ENCODE measurements at regions not wholly inside any gene's neighbourhood (a gene's known extent, or its start where the extent isn't known, plus 50 kb on each side); places are given as distances from the start of the nearest gene placed in this dataset.

DNA sequence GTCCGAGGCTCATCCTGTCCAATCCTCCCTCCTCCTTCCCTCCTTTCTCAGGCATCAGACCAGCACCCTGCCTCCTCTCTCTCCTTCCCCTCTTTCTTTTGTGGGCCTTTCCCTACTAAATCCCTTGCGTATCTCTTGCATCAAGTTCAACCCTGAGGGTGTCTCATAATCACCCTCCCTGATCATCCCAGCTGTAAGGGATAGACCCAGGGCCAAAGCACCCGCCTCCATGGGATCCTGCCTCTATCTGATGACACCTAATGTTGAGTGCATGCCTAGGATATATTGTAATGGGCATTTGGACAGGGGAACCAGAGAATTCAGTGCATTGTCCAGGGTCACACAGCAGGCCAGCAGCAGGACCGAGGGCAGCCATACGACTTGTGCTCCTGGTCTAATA lies 84.9 kb downstream of the PHETA1 start:
- Histone ChIP-seq H3K27me3 (ENCODE audit: insufficient read depth, low read length) (no peaks in the 10 kb centered on the region), H3K4me1 (ENCODE audit: control insufficient read depth in 1 of 2, insufficient read depth in 2 of 2, low read length in 2 of 2) (no peaks in the 10 kb centered on the region), H3K4me2 (ENCODE audit: low read length) (no peak overlapping the region), H3K9me2 (ENCODE audit: insufficient read depth) (no peaks in the 10 kb centered on the region), H2AFZ (ENCODE audit: low read depth, low read length, poor library complexity, severe bottlenecking) (no peak overlapping the region), H3K4me3 (replicated peaks in 1 of 2; ENCODE audit: low read depth in 1 of 2, low read length in 2 of 2) (no peak overlapping the region), H3K36me3 (ENCODE audit: control insufficient read depth in 1 of 2, insufficient read depth in 2 of 2, low read length in 2 of 2) (no peaks in the 10 kb centered on the region), H3K9me3 (ENCODE audit: control insufficient read depth in 1 of 2, insufficient read depth in 1 of 2, low read depth in 1 of 2, low read length in 2 of 2) (peaks cover 0 to 3% of the 10 kb centered on the region in 2 experiments; a peak in 2 of 4 replicates), H3K27ac (ENCODE audit: low read depth, low read length) (no peak overlapping the region), H3K79me2 (ENCODE audit: insufficient read depth, low read length) (no peaks in the 10 kb centered on the region), H3K9ac (ENCODE audit: low read length) (no peak overlapping the region), H4K20me1 (ENCODE audit: insufficient read depth) (no peaks in the 10 kb centered on the region)
- POLR2A ChIA-PET, result no interaction called here
- CTCF ChIA-PET, result interaction anchor here (1.6 kb wide), 1 partner anchor 12 kb away, joined by 5 read pairs; no protein-coding TSS in a partner anchor
- no peak for TF ChIP-seq FOSL1 (IDR thresholded peaks at IDR 0.05; ENCODE audit: low read depth)
- no peak for TF ChIP-seq POLR2AphosphoS5 (IDR thresholded peaks at IDR 0.05; ENCODE audit: low read depth, low read length)
- TF ChIP-seq CBX3 (IDR thresholded peaks at IDR 0.05; ENCODE audit: low read depth), result no peak
- no peak for TF ChIP-seq EZH2phosphoT487 (IDR thresholded peaks at IDR 0.05; ENCODE audit: borderline replicate concordance)
- TF ChIP-seq CEBPB (IDR thresholded peaks at IDR 0.05; ENCODE audit: low read depth), result no peak
- ATAC-seq (no peak), DNase-seq (ENCODE audit: low read depth, low spot score) (no peak)
- intact Hi-C loops (cut with micrococcal nuclease), result no loop called here
- BruUV-seq (replicated peaks), result no TSS peak
- RAD21 ChIA-PET (ENCODE audit: low non-redundant PET in 1 of 2, low total read pairs in 2 of 2, uncharacterized antibody in 2 of 2, unreplicated experiment in 2 of 2), result no interaction called here

DNA sequence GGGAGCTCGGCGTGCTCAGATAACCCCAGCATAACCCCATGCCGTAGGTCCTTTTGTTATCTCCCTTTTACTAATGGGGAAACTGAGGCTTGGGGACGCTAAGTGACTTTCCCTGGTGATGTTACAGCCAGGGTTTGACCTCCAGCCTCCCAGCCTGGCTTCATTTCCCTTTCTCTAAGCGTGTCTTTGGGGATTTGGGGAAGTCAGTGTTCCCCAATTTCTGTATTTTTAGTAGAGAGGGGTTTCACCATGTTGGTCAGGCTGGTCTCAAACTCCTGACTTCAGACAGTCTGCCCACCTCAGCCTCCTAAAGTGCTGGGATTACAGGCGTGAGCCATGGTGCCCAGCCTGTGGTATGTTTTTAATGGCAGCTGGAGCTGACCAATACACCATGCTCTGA lies 85.4 kb downstream of the PHETA1 start:
- Histone ChIP-seq H3K4me1 (ENCODE audit: control insufficient read depth in 1 of 2, insufficient read depth in 2 of 2, low read length in 2 of 2) (no peaks in the 10 kb centered on the region), H3K9ac (ENCODE audit: low read length) (no peak overlapping the region), H3K4me3 (replicated peaks in 1 of 2; ENCODE audit: low read depth in 1 of 2, low read length in 2 of 2) (no peak overlapping the region), H3K27me3 (ENCODE audit: insufficient read depth, low read length) (no peaks in the 10 kb centered on the region), H3K9me2 (ENCODE audit: insufficient read depth) (no peaks in the 10 kb centered on the region), H2AFZ (ENCODE audit: low read depth, low read length, poor library complexity, severe bottlenecking) (no peak overlapping the region), H3K27ac (ENCODE audit: low read depth, low read length) (no peak overlapping the region), H3K36me3 (ENCODE audit: control insufficient read depth in 1 of 2, insufficient read depth in 2 of 2, low read length in 2 of 2) (no peaks in the 10 kb centered on the region), H3K9me3 (ENCODE audit: control insufficient read depth in 1 of 2, insufficient read depth in 1 of 2, low read depth in 1 of 2, low read length in 2 of 2) (peaks cover 0 to 3% of the 10 kb centered on the region in 2 experiments; a peak in 2 of 4 replicates), H3K79me2 (ENCODE audit: insufficient read depth, low read length) (no peaks in the 10 kb centered on the region), H3K4me2 (ENCODE audit: low read length) (no peak overlapping the region), H4K20me1 (ENCODE audit: insufficient read depth) (no peaks in the 10 kb centered on the region)
- intact Hi-C loops (cut with micrococcal nuclease), result no loop called here
- ChIA-PET RAD21 (ENCODE audit: low non-redundant PET in 1 of 2, low total read pairs in 2 of 2, uncharacterized antibody in 2 of 2, unreplicated experiment in 2 of 2) (no interaction called here), POLR2A (no interaction called here), CTCF (no interaction called here)
- BruUV-seq (replicated peaks), result no TSS peak
- no peak for ATAC-seq
- DNase-seq (ENCODE audit: low read depth, low spot score), result no peak
- no peak for TF ChIP-seq FOSL1 (IDR thresholded peaks at IDR 0.05; ENCODE audit: low read depth)
- TF ChIP-seq YY1 (IDR thresholded peaks at IDR 0.05; ENCODE audit: extremely low read depth, insufficient replicate concordance, low read depth, low read length), result no peak
- no peak for TF ChIP-seq ELF1 (IDR thresholded peaks at IDR 0.05; ENCODE audit: borderline replicate concordance, low read depth)
- no peak for TF ChIP-seq JUND (IDR thresholded peaks at IDR 0.05)
- no peak for TF ChIP-seq SIN3A (IDR thresholded peaks at IDR 0.05; ENCODE audit: low read depth)
- TF ChIP-seq CBX3 (IDR thresholded peaks at IDR 0.05; ENCODE audit: low read depth), result no peak
- no peak for TF ChIP-seq REST (IDR thresholded peaks at IDR 0.05; ENCODE audit: low read depth)
- TF ChIP-seq ZBTB33 (IDR thresholded peaks at IDR 0.05; ENCODE audit: extremely low read depth, insufficient replicate concordance, low read length), result no peak
- TF ChIP-seq ATF3 (IDR thresholded peaks at IDR 0.05), result no peak
- no peak for TF ChIP-seq SP1 (IDR thresholded peaks at IDR 0.05; ENCODE audit: low read depth)
- no peak for TF ChIP-seq ZFX (IDR thresholded peaks at IDR 0.05)
- TF ChIP-seq SRF (IDR thresholded peaks at IDR 0.05; ENCODE audit: low read depth), result no peak
- TF ChIP-seq POLR2AphosphoS5 (IDR thresholded peaks at IDR 0.05; ENCODE audit: low read depth, low read length), result no peak
- no peak for TF ChIP-seq CEBPB (IDR thresholded peaks at IDR 0.05; ENCODE audit: low read depth)
- no peak for TF ChIP-seq ZNF274 (IDR thresholded peaks at IDR 0.05; ENCODE audit: low read depth, low read length)
- TF ChIP-seq POLR2A (IDR thresholded peaks at IDR 0.05; ENCODE audit: borderline replicate concordance, extremely low read depth, insufficient read depth, insufficient read length), result no peak
